Retinal pigment epithelial cell (primary cell): ENCODE measurements at regions not wholly inside any gene's neighbourhood (a gene's known extent, or its start where the extent isn't known, plus 50 kb on each side); places are given as distances from the start of the nearest gene placed in this dataset.

Experiments used
- DNase-seq: peaks from one replicate; pipeline ENCODE4 v3.0.0-alpha.2; 2010; ENCODE audit warnings: low read depth
- H3K4me3 ChIP-seq: 2 replicates; pipeline ENCODE4 v1.5.1; 2011; ENCODE audit warnings: mild to moderate bottlenecking, low read length, control low read depth, moderate library complexity
- CTCF ChIP-seq: conservative IDR thresholded peaks from 2 replicates; pipeline ENCODE4 v1.5.1; 2011; ENCODE audit warnings: low read depth, low read length, control low read depth, inconsistent platforms

GRCh38 chr4:156686120-156686519, 285.5 kb downstream of the PDGFC start:
- TF ChIP-seq CTCF: no peak
- no peak overlapping the region for H3K4me3 ChIP-seq
- no peak for DNase-seq

GRCh38 chr4:156685308-156685707, 286.3 kb downstream of the PDGFC start:
- TF ChIP-seq CTCF: no peak
- DNase-seq: no peak
- no peak overlapping the region for H3K4me3 ChIP-seq

DNA sequence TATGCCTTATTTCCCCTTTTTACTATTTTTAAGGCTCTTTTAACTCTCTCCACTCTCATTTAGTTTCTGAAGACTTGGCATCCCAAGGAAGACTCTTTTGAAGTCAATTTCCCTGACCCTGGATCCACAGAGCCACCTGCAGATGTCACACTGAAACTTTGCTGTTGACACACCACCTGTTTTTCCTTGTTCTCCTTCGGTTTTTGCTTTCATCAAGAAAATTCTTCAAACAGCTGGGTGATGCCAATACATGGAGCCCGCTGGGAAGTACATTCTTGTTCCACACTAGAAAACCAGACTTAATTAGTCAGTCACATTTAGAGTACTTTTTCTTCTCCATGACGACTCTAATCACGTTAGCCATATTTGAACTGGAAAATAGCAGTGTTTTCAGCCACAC, 293.9 kb downstream of the PDGFC start:
- H3K4me3 ChIP-seq: no peak overlapping the region
- no peak for TF ChIP-seq CTCF
- DNase-seq: no peak

- no peak for DNase-seq
These were observed 294.5 kb downstream of the PDGFC start for GRCh38 chr4:156677131-156677531.

DNA sequence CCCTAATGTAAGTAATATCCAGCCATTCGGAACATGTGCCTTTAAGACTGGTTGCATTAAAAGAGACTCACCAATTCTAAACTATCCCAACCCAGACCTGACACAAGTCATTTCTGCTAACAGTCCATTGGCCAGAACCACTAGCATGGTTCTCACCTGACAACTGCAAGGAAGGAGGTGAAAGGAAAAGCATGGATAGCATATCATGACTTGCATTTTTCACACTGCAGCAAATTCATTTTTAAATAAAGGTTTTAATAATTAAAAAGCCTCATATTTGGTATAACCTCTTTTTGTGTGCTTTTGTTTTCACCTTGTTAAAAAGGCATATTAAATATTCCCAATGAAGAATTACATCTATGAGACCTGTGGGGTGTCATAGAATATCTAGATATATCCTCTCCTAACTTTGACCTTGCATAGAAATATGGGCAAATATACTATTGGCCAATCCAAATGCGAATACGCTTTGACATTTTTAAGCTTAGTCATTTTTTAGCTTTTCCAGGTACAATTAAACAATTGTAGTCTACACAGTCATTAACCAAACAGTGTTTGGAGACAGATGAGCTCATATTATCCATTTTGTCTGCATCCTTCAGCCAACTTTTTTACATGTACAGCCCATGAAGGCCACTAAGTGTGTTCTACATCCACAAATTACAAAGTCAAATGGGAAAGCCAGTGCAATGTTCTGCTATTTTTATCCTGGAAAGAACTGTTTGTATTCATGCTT, 295.3 kb downstream of the PDGFC start:
- TF ChIP-seq CTCF: no peak
- no peak for DNase-seq
- H3K4me3 ChIP-seq: no peak overlapping the region

More at GRCh38 chr4:156677131-156677531, 294.5 kb downstream of the PDGFC start:
- no peak for TF ChIP-seq CTCF
- H3K4me3 ChIP-seq: no peak overlapping the region

DNA sequence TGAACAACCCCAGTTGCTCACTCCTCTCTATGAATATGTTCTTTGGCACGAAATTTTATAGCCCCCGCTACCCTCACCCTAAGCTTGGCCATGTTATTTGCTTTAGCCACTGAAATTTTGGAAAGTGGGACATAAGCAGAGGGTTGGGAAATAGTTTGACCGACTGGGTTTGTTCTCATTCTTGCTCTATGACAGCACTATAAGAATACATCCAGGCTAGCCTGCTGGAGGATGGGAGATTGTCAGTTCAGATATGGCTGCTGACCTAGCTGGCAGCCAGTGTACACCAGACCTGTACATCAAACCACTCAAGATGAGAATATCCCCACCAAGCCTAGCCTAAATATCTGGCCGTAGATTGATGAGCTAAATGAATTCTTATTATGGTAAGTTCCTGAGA, 298.1 kb downstream of the PDGFC start:
- no peak for DNase-seq
- no peak for TF ChIP-seq CTCF
- H3K4me3 ChIP-seq: no peak overlapping the region
